H1 (cell line): ENCODE measurements at regions not wholly inside any gene's neighbourhood (a gene's known extent, or its start where the extent isn't known, plus 50 kb on each side); places are given as distances from the start of the nearest gene placed in this dataset.

Source experiments
- CTCF ChIA-PET: fragments of 300-600 bp; sonication (Branson Sonifier 250); formaldehyde crosslinking; loops from one replicate; lab custom pipeline; 2021; ENCODE audit not compliant: partially characterized antibody; lab: Charles Lee
- POLR2A ChIA-PET: fragments of 300-600 bp; sonication (Branson Sonifier 250); formaldehyde crosslinking; loops from one replicate; lab custom pipeline; 2021; ENCODE audit warnings: inconsistent platforms; ENCODE audit not compliant: partially characterized antibody; lab: Charles Lee
- DNase-seq, 2 experiments: peaks; one replicate each; pipeline versions ENCODE4 v3.0.0 to v3.0.0-alpha.2; 2010 to 2022; ENCODE audit warnings: low spot score in 2 of 2, low read depth in 1 of 2, mixed read lengths in 1 of 2
- FAIRE-seq: peaks from 2 replicates; lab custom pipeline; 2011; peaks lifted over from hg19 to GRCh38; lab: Jason Lieb, UNC
- H2AFZ ChIP-seq: 2 replicates; pipeline ENCODE4 v1.8.1; 2012; ENCODE audit warnings: low read length, inconsistent platforms
- H2AK5ac ChIP-seq: 2 replicates; pipeline ENCODE4 v1.6.1; 2013; ENCODE audit warnings: low read depth, low read length
- H2BK120ac ChIP-seq: replicated peaks from 2 replicates; pipeline ENCODE3; 2013; ENCODE audit warnings: low read depth, low read length, inconsistent platforms
- H2BK12ac ChIP-seq: 2 replicates; pipeline ENCODE4 v1.6.1; 2013; ENCODE audit warnings: low read depth, low read length
- H2BK15ac ChIP-seq: 2 replicates; pipeline ENCODE4 v1.6.1; 2013; ENCODE audit warnings: low read length
- H2BK20ac ChIP-seq: 2 replicates; pipeline ENCODE4 v1.6.1; 2013; ENCODE audit warnings: low read length
- H2BK5ac ChIP-seq: 2 replicates; pipeline ENCODE4 v1.6.1; 2013; ENCODE audit warnings: low read depth, low read length
- H3K14ac ChIP-seq: 2 replicates; pipeline ENCODE4 v1.6.1; 2013; ENCODE audit warnings: inconsistent platforms; ENCODE audit not compliant: insufficient read length
- H3K18ac ChIP-seq: 2 replicates; pipeline ENCODE4 v1.6.1; 2013; ENCODE audit warnings: low read length; ENCODE audit errors: extremely low read depth
- H3K23ac ChIP-seq: 2 replicates; pipeline ENCODE4 v1.6.1; 2013; ENCODE audit warnings: inconsistent platforms; ENCODE audit not compliant: insufficient read length
- H3K23me2 ChIP-seq: 2 replicates; pipeline ENCODE4 v1.6.1; 2013; ENCODE audit warnings: low read depth, low read length
- H3K27ac ChIP-seq: 2 replicates; pipeline ENCODE4 v1.6.1; 2011; ENCODE audit warnings: low read depth, low read length, inconsistent platforms
- H3K27me3 ChIP-seq, 4 experiments: replicated peaks in 1 of 4; 1 replicate in 1 of 4; 2 replicates in 3 of 4; pipeline versions ENCODE4 v1.6.1 to v1.8.1; 2011 to 2013; ENCODE audit warnings: low read length in 3 of 4, mild to moderate bottlenecking in 3 of 4, inconsistent platforms in 2 of 4, mixed read lengths in 2 of 4, moderate library complexity in 1 of 4; ENCODE audit not compliant: control insufficient read depth in 3 of 4, insufficient read depth in 3 of 4; ENCODE audit errors: extremely low read depth in 1 of 4
- H3K36me3 ChIP-seq, 4 experiments: 2 replicates each; pipeline versions ENCODE4 v1.6.1 to v1.8.1; 2011 to 2013; ENCODE audit warnings: mild to moderate bottlenecking in 4 of 4, low read length in 3 of 4, moderate library complexity in 2 of 4, control low read depth in 1 of 4, inconsistent platforms in 1 of 4; ENCODE audit not compliant: insufficient read depth in 4 of 4, control insufficient read depth in 2 of 4
- H3K4ac ChIP-seq: replicated peaks from 2 replicates; pipeline ENCODE3; 2013; ENCODE audit warnings: low read length, low read depth, mixed read lengths, inconsistent platforms; ENCODE audit not compliant: insufficient read length
- H3K4me1 ChIP-seq, 4 experiments: replicated peaks in 1 of 4; 1 replicate in 1 of 4; 2 replicates in 3 of 4; pipeline versions ENCODE4 v1.6.1 to v1.8.1; 2011 to 2013; ENCODE audit warnings: low read length in 3 of 4, inconsistent platforms in 2 of 4, mixed read lengths in 1 of 4; ENCODE audit not compliant: insufficient read depth in 4 of 4, control insufficient read depth in 3 of 4
- H3K4me2 ChIP-seq, 2 experiments: 2 replicates each; pipeline versions ENCODE4 v1.6.1 to v1.8.1; 2011 to 2013; ENCODE audit warnings: low read depth in 2 of 2, low read length in 2 of 2, control low read depth in 1 of 2, inconsistent platforms in 1 of 2, mild to moderate bottlenecking in 1 of 2; ENCODE audit not compliant: insufficient read depth in 1 of 2
- H3K4me3 ChIP-seq, 4 experiments: fragments of 200-600, 300-600 bp in 1 of 4; sonication (generic), shearing (Covaris generic), sonication (Bioruptor Twin) in 1 of 4; 2 replicates each; pipeline versions ENCODE4 v1.5.1 to v1.8.1; 2011 to 2016; ENCODE audit warnings: low read length in 4 of 4, low read depth in 3 of 4, control low read depth in 2 of 4, inconsistent platforms in 2 of 4, mild to moderate bottlenecking in 2 of 4, mixed read lengths in 1 of 4, moderate library complexity in 1 of 4; ENCODE audit not compliant: insufficient read depth in 2 of 4; ENCODE audit errors: extremely low read depth in 1 of 4
- H3K56ac ChIP-seq: replicated peaks from 2 replicates; pipeline ENCODE3; 2013; ENCODE audit warnings: low read depth, mild to moderate bottlenecking, mixed read lengths, low read length, inconsistent platforms; ENCODE audit not compliant: insufficient read length
- H3K79me1 ChIP-seq: 2 replicates; pipeline ENCODE4 v1.6.1; 2013; ENCODE audit warnings: low read depth, low read length, control low read depth
- H3K79me2 ChIP-seq, 2 experiments: 2 replicates each; pipeline versions ENCODE4 v1.6.1 to v1.8.1; 2012 to 2013; ENCODE audit warnings: low read length in 2 of 2, mild to moderate bottlenecking in 2 of 2, inconsistent platforms in 1 of 2; ENCODE audit not compliant: insufficient read depth in 2 of 2, control insufficient read depth in 1 of 2
- H3K9ac ChIP-seq, 4 experiments: replicated peaks in 1 of 4; 1 replicate in 1 of 4; 2 replicates in 3 of 4; pipeline versions ENCODE4 v1.6.1 to v1.8.1; 2011 to 2013; ENCODE audit warnings: low read depth in 3 of 4, low read length in 3 of 4, control low read depth in 2 of 4, mild to moderate bottlenecking in 2 of 4, moderate library complexity in 2 of 4, inconsistent platforms in 1 of 4; ENCODE audit errors: extremely low read depth in 1 of 4
- H3K9me3 ChIP-seq, 2 experiments: 2 replicates each; pipeline versions ENCODE4 v1.6.1 to v1.8.1; 2012 to 2013; ENCODE audit warnings: mild to moderate bottlenecking in 2 of 2, moderate library complexity in 2 of 2, control low read depth in 1 of 2, inconsistent platforms in 1 of 2, low read depth in 1 of 2, low read length in 1 of 2, mixed read lengths in 1 of 2; ENCODE audit not compliant: insufficient read depth in 2 of 2
- H4K20me1 ChIP-seq, 2 experiments: replicated peaks in 1 of 2; 2 replicates each; pipeline versions ENCODE3 to v1.8.1; 2011 to 2013; ENCODE audit warnings: inconsistent platforms in 2 of 2, low read length in 2 of 2, mild to moderate bottlenecking in 1 of 2; ENCODE audit not compliant: insufficient read depth in 2 of 2, control insufficient read depth in 1 of 2
- H4K5ac ChIP-seq: 2 replicates; pipeline ENCODE4 v1.6.1; 2013; ENCODE audit warnings: low read length, low read depth, mixed read lengths, inconsistent platforms; ENCODE audit not compliant: insufficient read length
- H4K8ac ChIP-seq: 2 replicates; pipeline ENCODE4 v1.8.0; 2013; ENCODE audit warnings: mild to moderate bottlenecking, moderate library complexity, low read length, inconsistent platforms; ENCODE audit not compliant: insufficient read depth; ENCODE audit errors: extremely low read depth
- H4K91ac ChIP-seq: replicated peaks from 2 replicates; pipeline ENCODE3; 2013; ENCODE audit warnings: low read length, mixed read lengths, inconsistent platforms; ENCODE audit not compliant: insufficient read length
- CBX8 ChIP-seq: fragments of 300-800, 300-1000 bp; sonication (generic); IDR thresholded peaks from 2 replicates; pipeline ENCODE4 v1.7.1; 2016; ENCODE audit warnings: low read depth, low read length, borderline replicate concordance
- E2F6 ChIP-seq: IDR thresholded peaks from 2 replicates; pipeline ENCODE4 v1.6.1; 2012; ENCODE audit warnings: inconsistent platforms
- EP300 ChIP-seq, 2 experiments: IDR thresholded peaks; 1 replicate in 1 of 2; 2 replicates in 1 of 2; pipeline ENCODE4 v1.6.1; 2011 to 2012; ENCODE audit warnings: low read depth in 2 of 2, low read length in 2 of 2, mild to moderate bottlenecking in 2 of 2, borderline replicate concordance in 1 of 2, inconsistent platforms in 1 of 2, moderate library complexity in 1 of 2
- JUN ChIP-seq: IDR thresholded peaks from 2 replicates; pipeline ENCODE4 v1.6.1; 2011; ENCODE audit warnings: low read depth, mild to moderate bottlenecking, improper control_type of control experiment, low read length
- MAX ChIP-seq: IDR thresholded peaks from 2 replicates; pipeline ENCODE4 v1.6.1; 2012; ENCODE audit warnings: inconsistent platforms
- NANOG ChIP-seq: IDR thresholded peaks from 2 replicates; pipeline ENCODE4 v1.6.1; 2011; ENCODE audit warnings: low read length, low read depth, mild to moderate bottlenecking, inconsistent platforms; ENCODE audit not compliant: insufficient read depth, poor library complexity, severe bottlenecking
- NRF1 ChIP-seq: IDR thresholded peaks from 2 replicates; pipeline ENCODE4 v1.6.1; 2011; ENCODE audit warnings: mild to moderate bottlenecking, low read depth, low read length, improper control_type of control experiment
- POLR2A ChIP-seq, 2 experiments: IDR thresholded peaks; 1 replicate in 1 of 2; 2 replicates in 1 of 2; pipeline ENCODE4 v1.6.1; 2011; ENCODE audit warnings: low read depth in 2 of 2, low read length in 2 of 2, mild to moderate bottlenecking in 2 of 2; ENCODE audit errors: control extremely low read depth in 1 of 2
- POU5F1 ChIP-seq: IDR thresholded peaks from 2 replicates; pipeline ENCODE4 v1.6.1; 2011; ENCODE audit warnings: low read depth, mild to moderate bottlenecking, low read length, moderate library complexity
- SRF ChIP-seq: IDR thresholded peaks from 2 replicates; pipeline ENCODE4 v1.6.1; 2011; ENCODE audit warnings: mild to moderate bottlenecking, low read depth, low read length, moderate library complexity
- SUZ12 ChIP-seq: fragments of 200-600 bp; sonication (generic); IDR thresholded peaks from 2 replicates; pipeline ENCODE4 v1.6.1; 2012; ENCODE audit warnings: mild to moderate bottlenecking, inconsistent platforms, low read length, moderate library complexity, mixed read lengths
- TAF7 ChIP-seq: optimal IDR thresholded peaks from 2 replicates; pipeline ENCODE3; 2011; ENCODE audit warnings: low read depth, mild to moderate bottlenecking, inconsistent platforms, low read length, moderate library complexity, borderline replicate concordance
- WGBS, 2 experiments: shearing (Covaris generic) in 1 of 2; methylation state at CpG; one replicate each; pipeline versions ENCODE4 v1.1.6 to v1.1.7; 2013 to 2015; ENCODE audit warnings: low lambda C conversion rate in 2 of 2, mixed read lengths in 2 of 2, inconsistent platforms in 1 of 2, low coverage in 1 of 2, missing lambda C conversion rate in 1 of 2; ENCODE audit not compliant: insufficient replicate concordance in 2 of 2, insufficient coverage in 1 of 2, insufficient read length in 1 of 2; ENCODE audit errors: extremely low coverage in 1 of 2, missing lambda C conversion rate in 1 of 2; 5-methylcytosine and 5-hydroxymethylcytosine counted together

- no peaks in the 10 kb centered on the region for H3K36me3 ChIP-seq
- no peak overlapping the region for H2BK5ac ChIP-seq
- ChIA-PET CTCF (interaction anchor here (0.8 to 6.7 kb wide), 11 partner anchors 9 to 256 kb away, joined by 3 to 28 read pairs (median 4); partner anchors contain the start of gene FAM136A), POLR2A (no interaction called here)
- H4K8ac ChIP-seq = no peak overlapping the region
- H2BK15ac ChIP-seq = no peak overlapping the region
- H2BK12ac ChIP-seq = no peak overlapping the region
- no peak for DNase-seq
- no peak overlapping the region for H3K27ac ChIP-seq
- H2BK20ac ChIP-seq = no peak overlapping the region
- no peaks in the 10 kb centered on the region for H4K20me1 ChIP-seq
- H2AK5ac ChIP-seq = no peak overlapping the region
- no peak overlapping the region for H3K56ac ChIP-seq
- H4K91ac ChIP-seq = no peak overlapping the region
- H3K27me3 ChIP-seq = peaks cover 0 to 5% (median 0%) of the 10 kb centered on the region in 4 experiments; a peak in 3 of 7 replicates
- no peak overlapping the region for H2BK120ac ChIP-seq
- H3K18ac ChIP-seq = no peak overlapping the region
- H3K4me1 ChIP-seq = no peaks in the 10 kb centered on the region
- H3K4ac ChIP-seq = no peak overlapping the region
- TF ChIP-seq EP300 (IDR thresholded peaks at IDR 0.05; ENCODE audit: borderline replicate concordance in 1 of 2, low read depth in 2 of 2, low read length in 2 of 2) = no peak
- no peak for TF ChIP-seq POU5F1
- no peak for TF ChIP-seq SUZ12
- no peak for TF ChIP-seq NANOG
- no peak for TF ChIP-seq MAX
- TF ChIP-seq NRF1 = no peak
- TF ChIP-seq E2F6 = no peak
- TF ChIP-seq SRF = no peak
- no peak for TF ChIP-seq JUN
- no peak for TF ChIP-seq POLR2A (IDR thresholded peaks at IDR 0.05; ENCODE audit: control extremely low read depth in 1 of 2, low read depth in 2 of 2, low read length in 2 of 2)
- TF ChIP-seq TAF7 = no peak
- no peak for TF ChIP-seq CBX8
- no peak overlapping the region for H3K14ac ChIP-seq
- H3K4me3 ChIP-seq = no peak overlapping the region
- no peak overlapping the region for H3K23ac ChIP-seq
- H3K9me3 ChIP-seq = no peaks in the 10 kb centered on the region
- no peak overlapping the region for H4K5ac ChIP-seq
- no peaks in the 10 kb centered on the region for H3K23me2 ChIP-seq
- FAIRE-seq = no peak
- H3K79me2 ChIP-seq = peaks cover 0 to 2% of the 10 kb centered on the region in 2 experiments; a peak in 1 of 4 replicates
- no peak overlapping the region for H3K4me2 ChIP-seq
- no peak overlapping the region for H2AFZ ChIP-seq
- no peak overlapping the region for H3K9ac ChIP-seq
- no peaks in the 10 kb centered on the region for H3K79me1 ChIP-seq
- 84% methylated on average over 1 of the region's 1 CpG; no CpG with 5 or more reads in 1 of the 2 experiments for WGBS, 2 experiments
These were observed 86.3 kb upstream of the FAM136A start for GRCh38 chr2:70388128-70388527.
